ENCODE measurements at regions not wholly inside any gene's neighbourhood (a gene's known extent, or its start where the extent isn't known, plus 50 kb on each side); places are given as distances from the start of the nearest gene placed in this dataset.
A peak's percentile ranks its signal among the peaks of the same experiment; 100 is the strongest.

GRCh38 chr11:122190768-122191167 lies 74.8 kb upstream of the BLID start:
- Histone ChIP-seq H3K27ac (peak overlapping the region; percentile 86), H3K36me3 (replicated peaks) (peaks cover 3% of the 10 kb centered on the region), H3K27me3 (replicated peaks) (no peaks in the 10 kb centered on the region), H3K4me3 (ENCODE audit: low read depth, low read length) (no peak overlapping the region)
- in situ Hi-C loops (cut with HindIII; ENCODE audit: low pct_ligation_motif_present, low sequenced_read_pairs) = no loop called here
- DNase-seq = no peak
- TF ChIP-seq, protein P1, sequence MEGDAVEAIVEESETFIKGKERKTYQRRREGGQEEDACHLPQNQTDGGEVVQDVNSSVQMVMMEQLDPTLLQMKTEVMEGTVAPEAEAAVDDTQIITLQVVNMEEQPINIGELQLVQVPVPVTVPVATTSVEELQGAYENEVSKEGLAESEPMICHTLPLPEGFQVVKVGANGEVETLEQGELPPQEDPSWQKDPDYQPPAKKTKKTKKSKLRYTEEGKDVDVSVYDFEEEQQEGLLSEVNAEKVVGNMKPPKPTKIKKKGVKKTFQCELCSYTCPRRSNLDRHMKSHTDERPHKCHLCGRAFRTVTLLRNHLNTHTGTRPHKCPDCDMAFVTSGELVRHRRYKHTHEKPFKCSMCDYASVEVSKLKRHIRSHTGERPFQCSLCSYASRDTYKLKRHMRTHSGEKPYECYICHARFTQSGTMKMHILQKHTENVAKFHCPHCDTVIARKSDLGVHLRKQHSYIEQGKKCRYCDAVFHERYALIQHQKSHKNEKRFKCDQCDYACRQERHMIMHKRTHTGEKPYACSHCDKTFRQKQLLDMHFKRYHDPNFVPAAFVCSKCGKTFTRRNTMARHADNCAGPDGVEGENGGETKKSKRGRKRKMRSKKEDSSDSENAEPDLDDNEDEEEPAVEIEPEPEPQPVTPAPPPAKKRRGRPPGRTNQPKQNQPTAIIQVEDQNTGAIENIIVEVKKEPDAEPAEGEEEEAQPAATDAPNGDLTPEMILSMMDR (IDR thresholded peaks at IDR 0.05; ENCODE audit: low read depth, low read length, missing control alignments) = no peak

- DNase-seq = peak; percentile 92
- no peak overlapping the region for H3K4me3 ChIP-seq (ENCODE audit: low read depth, low read length)
- in situ Hi-C loops (cut with HindIII; ENCODE audit: low pct_ligation_motif_present, low sequenced_read_pairs) = no loop called here
Observed at GRCh38 chr11:122189229-122189628, 73.2 kb upstream of the BLID start.

GRCh38 chr11:122187373-122188165 lies 71.6 kb upstream of the BLID start:
- DNase-seq = no peak
- peaks cover 8% of the 10 kb centered on the region for H3K36me3 ChIP-seq (replicated peaks)
- in situ Hi-C loops (cut with HindIII; ENCODE audit: low pct_ligation_motif_present, low sequenced_read_pairs) = no loop called here

More at GRCh38 chr11:122189229-122189628, 73.2 kb upstream of the BLID start:
- H3K27ac ChIP-seq = peak overlapping the region; percentile 86
- peaks cover 8% of the 10 kb centered on the region for H3K36me3 ChIP-seq (replicated peaks)
- TF ChIP-seq, protein P1 (IDR thresholded peaks at IDR 0.05; ENCODE audit: low read depth, low read length, missing control alignments) = no peak
- H3K27me3 ChIP-seq (replicated peaks) = no peaks in the 10 kb centered on the region

GRCh38 chr11:122186439-122187080 lies 70.5 kb upstream of the BLID start:
- Histone ChIP-seq H3K27me3 (replicated peaks) (no peaks in the 10 kb centered on the region), H3K4me3 (ENCODE audit: low read depth, low read length) (no peak overlapping the region), H3K27ac (peak overlapping the region; percentile 86), H3K36me3 (replicated peaks) (peaks cover 8% of the 10 kb centered on the region)
- DNase-seq = peak; percentile 87
- TF ChIP-seq, protein P1 (IDR thresholded peaks at IDR 0.05; ENCODE audit: low read depth, low read length, missing control alignments) = no peak
- in situ Hi-C loops (cut with HindIII; ENCODE audit: low pct_ligation_motif_present, low sequenced_read_pairs) = no loop called here

More at GRCh38 chr11:122187373-122188165, 71.6 kb upstream of the BLID start:
- Histone ChIP-seq H3K27ac (peak overlapping the region; percentile 86), H3K4me3 (ENCODE audit: low read depth, low read length) (no peak overlapping the region), H3K27me3 (replicated peaks) (no peaks in the 10 kb centered on the region)
- TF ChIP-seq, protein P1 (IDR thresholded peaks at IDR 0.05; ENCODE audit: low read depth, low read length, missing control alignments) = no peak

DNA sequence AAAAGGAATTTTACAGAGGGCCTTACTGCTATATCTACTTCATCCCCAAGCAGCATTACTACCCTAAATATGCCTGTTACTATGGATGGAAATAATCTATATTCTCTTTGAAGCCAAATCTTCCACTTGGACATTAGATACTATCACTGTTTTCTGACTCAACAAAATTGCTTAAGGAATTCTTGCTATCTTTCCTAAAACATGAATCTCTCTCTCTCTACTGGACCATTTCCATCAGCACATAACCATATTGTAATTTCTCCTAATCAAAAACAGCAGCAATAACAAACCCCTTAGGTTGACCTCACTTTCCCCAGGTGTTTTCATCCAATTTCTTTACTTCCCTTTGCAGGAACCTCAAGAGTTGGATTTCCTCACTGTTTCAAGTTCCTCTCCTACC lies 67.9 kb upstream of the BLID start:
- no peak overlapping the region for H3K27ac ChIP-seq
- in situ Hi-C loops (cut with HindIII; ENCODE audit: low pct_ligation_motif_present, low sequenced_read_pairs) = no loop called here
- no peak for DNase-seq
- no peaks in the 10 kb centered on the region for H3K27me3 ChIP-seq (replicated peaks)
- no peak overlapping the region for H3K4me3 ChIP-seq (ENCODE audit: low read depth, low read length)
- TF ChIP-seq, protein P1 (IDR thresholded peaks at IDR 0.05; ENCODE audit: low read depth, low read length, missing control alignments) = no peak
- H3K36me3 ChIP-seq (replicated peaks) = peaks cover 19% of the 10 kb centered on the region
